Astrocyte of the spinal cord (primary cell): ENCODE measurements at regions not wholly inside any gene's neighbourhood (a gene's known extent, or its start where the extent isn't known, plus 50 kb on each side); places are given as distances from the start of the nearest gene placed in this dataset.

ENCODE experiments used
- DNase-seq: peaks from one replicate; pipeline ENCODE4 v3.0.0; 2011; ENCODE audit warnings: low read depth, low spot score
- H3K4me3 ChIP-seq: 2 replicates; pipeline ENCODE4 v1.5.1; 2011; ENCODE audit warnings: low read depth, mild to moderate bottlenecking, low read length, moderate library complexity
- in situ Hi-C: cut with HindIII; loops from 2 replicates; pipeline ENCODE4 v1.10.0; 2017; ENCODE audit warnings: low sequenced_read_pairs
- TF ChIP-seq, protein P1 (sequence below): IDR thresholded peaks from 2 replicates; pipeline ENCODE4 v1.5.1; 2012; ENCODE audit warnings: low read depth, mild to moderate bottlenecking, low read length, inconsistent platforms

- no peak overlapping the region for H3K4me3 ChIP-seq
- no peak for DNase-seq
- TF ChIP-seq, protein P1, sequence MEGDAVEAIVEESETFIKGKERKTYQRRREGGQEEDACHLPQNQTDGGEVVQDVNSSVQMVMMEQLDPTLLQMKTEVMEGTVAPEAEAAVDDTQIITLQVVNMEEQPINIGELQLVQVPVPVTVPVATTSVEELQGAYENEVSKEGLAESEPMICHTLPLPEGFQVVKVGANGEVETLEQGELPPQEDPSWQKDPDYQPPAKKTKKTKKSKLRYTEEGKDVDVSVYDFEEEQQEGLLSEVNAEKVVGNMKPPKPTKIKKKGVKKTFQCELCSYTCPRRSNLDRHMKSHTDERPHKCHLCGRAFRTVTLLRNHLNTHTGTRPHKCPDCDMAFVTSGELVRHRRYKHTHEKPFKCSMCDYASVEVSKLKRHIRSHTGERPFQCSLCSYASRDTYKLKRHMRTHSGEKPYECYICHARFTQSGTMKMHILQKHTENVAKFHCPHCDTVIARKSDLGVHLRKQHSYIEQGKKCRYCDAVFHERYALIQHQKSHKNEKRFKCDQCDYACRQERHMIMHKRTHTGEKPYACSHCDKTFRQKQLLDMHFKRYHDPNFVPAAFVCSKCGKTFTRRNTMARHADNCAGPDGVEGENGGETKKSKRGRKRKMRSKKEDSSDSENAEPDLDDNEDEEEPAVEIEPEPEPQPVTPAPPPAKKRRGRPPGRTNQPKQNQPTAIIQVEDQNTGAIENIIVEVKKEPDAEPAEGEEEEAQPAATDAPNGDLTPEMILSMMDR: no peak
- in situ Hi-C loops: no loop called here
Measured at GRCh38 chr9:28014212-28014611, 440.9 kb upstream of the C9orf72 start.

DNA sequence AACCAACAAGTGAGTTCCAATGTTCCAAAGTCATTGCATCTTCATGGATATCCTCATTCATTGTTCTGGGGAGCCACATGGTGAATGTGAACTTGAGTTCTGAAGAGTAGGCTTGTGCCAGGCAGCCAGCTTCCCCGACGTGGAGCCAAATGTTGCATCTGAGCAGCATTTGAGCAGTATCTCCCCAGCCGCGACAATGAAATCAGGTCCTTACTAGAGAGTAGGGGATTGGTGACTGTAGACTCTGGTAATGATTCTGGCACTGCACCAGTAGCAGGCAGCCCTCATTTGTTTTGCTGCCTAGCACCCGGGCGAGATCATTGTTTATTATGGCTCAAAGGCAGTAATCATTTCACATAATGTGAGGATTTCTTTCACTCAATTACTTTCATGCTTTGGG lies 451.4 kb upstream of the C9orf72 start:
- in situ Hi-C loops: no loop called here
- H3K4me3 ChIP-seq: no peak overlapping the region
- DNase-seq: no peak
- TF ChIP-seq, protein P1: no peak

DNA sequence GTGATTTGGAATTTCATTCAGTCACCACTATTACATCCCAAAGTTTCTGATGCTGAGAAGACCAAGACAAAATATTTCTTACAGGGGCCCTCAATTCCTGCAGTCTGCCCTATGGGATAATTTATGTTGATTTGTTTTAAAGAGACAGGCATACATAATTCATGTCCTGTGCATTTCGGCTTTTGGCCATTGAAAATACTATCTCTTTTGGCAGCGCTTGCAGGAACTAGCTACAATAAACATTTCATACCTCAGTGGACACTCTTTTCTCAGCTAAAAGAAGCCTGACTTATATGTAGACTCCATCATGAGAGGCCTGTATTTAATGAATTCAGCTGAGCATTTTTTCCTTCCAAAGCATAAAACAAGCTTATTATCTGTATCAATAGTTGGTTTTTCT lies 451.9 kb upstream of the C9orf72 start:
- no peak overlapping the region for H3K4me3 ChIP-seq
- in situ Hi-C loops: no loop called here
- DNase-seq: no peak
- TF ChIP-seq, protein P1: no peak

- no peak for DNase-seq
- no peak overlapping the region for H3K4me3 ChIP-seq
- TF ChIP-seq, protein P1: no peak
- in situ Hi-C loops: no loop called here
Measured at GRCh38 chr9:28031521-28032267, 458.4 kb upstream of the C9orf72 start.

DNA sequence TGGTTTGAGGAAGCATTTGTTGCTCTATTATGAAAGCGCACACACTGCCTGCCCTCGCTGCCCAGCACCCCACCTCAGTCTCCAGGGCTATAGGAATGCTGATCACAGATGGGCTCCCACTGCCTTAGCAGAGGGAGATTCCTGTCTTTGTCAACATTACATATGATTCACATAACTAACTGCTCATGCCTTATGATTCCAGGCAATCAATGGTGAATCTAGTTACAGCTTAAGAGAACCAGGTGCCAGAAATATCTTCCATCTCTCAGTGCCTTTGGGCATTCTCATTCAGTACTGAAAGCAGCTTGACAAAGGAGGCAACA lies 458.9 kb upstream of the C9orf72 start:
- H3K4me3 ChIP-seq: no peak overlapping the region
- DNase-seq: peak; percentile 20
- in situ Hi-C loops: no loop called here
- TF ChIP-seq, protein P1: no peak

DNA sequence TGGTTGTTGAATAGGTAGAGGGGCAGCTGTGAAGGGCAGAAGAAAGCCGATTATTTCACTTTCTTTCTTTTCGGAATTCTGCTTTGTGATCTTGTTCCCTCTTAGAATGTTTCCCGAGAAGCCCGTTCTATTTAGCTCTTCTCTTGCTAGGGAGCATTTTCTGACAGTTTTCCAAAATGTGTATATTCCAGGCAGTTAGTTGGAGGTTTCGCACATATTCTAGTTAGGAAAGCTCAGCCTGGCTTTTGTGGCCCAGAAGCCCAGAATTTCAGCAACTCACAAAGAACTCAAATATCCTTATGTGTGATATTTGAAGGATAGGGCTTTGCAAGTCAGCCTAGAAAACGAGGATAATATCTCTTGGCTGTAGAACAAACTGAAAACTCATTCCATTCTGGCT lies 461.0 kb upstream of the C9orf72 start:
- TF ChIP-seq, protein P1: no peak
- DNase-seq: no peak
- H3K4me3 ChIP-seq: no peak overlapping the region
- in situ Hi-C loops: no loop called here
